Subcutaneous abdominal adipose tissue (tissue), 5 donors: ENCODE measurements at regions not wholly inside any gene's neighbourhood (a gene's known extent, or its start where the extent isn't known, plus 50 kb on each side); places are given as distances from the start of the nearest gene placed in this dataset.

Experiments
- H3K27ac ChIP-seq: one replicate; pipeline ENCODE4 v1.7.0; 2013; ENCODE audit warnings: low read depth, mild to moderate bottlenecking, inconsistent platforms, low read length, moderate library complexity
- H3K27me3 ChIP-seq, 5 donors: one replicate each; pipeline ENCODE4 v1.7.0; 2013; ENCODE audit warnings: low read length in 5 of 5, inconsistent platforms in 1 of 5; ENCODE audit not compliant: control insufficient read depth in 5 of 5, insufficient read depth in 4 of 5
- H3K36me3 ChIP-seq, 5 donors: one replicate each; pipeline ENCODE4 v1.7.0; 2013; ENCODE audit warnings: low read length in 5 of 5; ENCODE audit not compliant: control insufficient read depth in 5 of 5, insufficient read depth in 5 of 5
- H3K4me1 ChIP-seq, 5 donors: one replicate each; pipeline ENCODE4 v1.7.0; 2013; ENCODE audit warnings: low read length in 5 of 5, mild to moderate bottlenecking in 3 of 5, moderate library complexity in 1 of 5; ENCODE audit not compliant: control insufficient read depth in 5 of 5, insufficient read depth in 5 of 5
- H3K4me3 ChIP-seq, 5 donors: one replicate each; pipeline ENCODE4 v1.7.0; 2013; ENCODE audit warnings: low read length in 5 of 5, low read depth in 1 of 5
- H3K9ac ChIP-seq, 5 donors: one replicate each; pipeline ENCODE4 v1.7.0; 2013; ENCODE audit warnings: low read length in 5 of 5, mild to moderate bottlenecking in 4 of 5, moderate library complexity in 3 of 5
- H3K9me3 ChIP-seq, 5 donors: one replicate each; pipeline ENCODE4 v1.7.0; 2013; ENCODE audit warnings: low read length in 5 of 5; ENCODE audit not compliant: control insufficient read depth in 5 of 5
- donor health status: healthy.
- donor health status: healthy.
- donor health status: healthy.
- donor health status: healthy.
- donor health status: healthy.

GRCh38 chr6:168166627-168167026 is 87.6 kb upstream of the FRMD1 start:
- Histone ChIP-seq H3K9ac (no peak overlapping the region), H3K36me3 (no peaks in the 10 kb centered on the region), H3K4me1 (peaks cover 0 to 5% (median 0%) of the 10 kb centered on the region in 5 donors), H3K9me3 (peaks cover 0 to 7% (median 0%) of the 10 kb centered on the region in 5 donors), H3K27me3 (peaks cover 0 to 7% (median 0%) of the 10 kb centered on the region in 5 donors), H3K4me3 (no peak overlapping the region), H3K27ac (no peak overlapping the region)

- H3K9me3 ChIP-seq, result peaks cover 0 to 7% (median 0%) of the 10 kb centered on the region in 5 donors
Measured at GRCh38 chr6:168165891-168166290, 86.9 kb upstream of the FRMD1 start.

GRCh38 chr6:168165373-168165772 is 86.4 kb upstream of the FRMD1 start:
- Histone ChIP-seq H3K4me3 (no peak overlapping the region), H3K9ac (no peak overlapping the region), H3K27ac (no peak overlapping the region), H3K27me3 (peaks cover 0 to 8% (median 0%) of the 10 kb centered on the region in 5 donors), H3K36me3 (no peaks in the 10 kb centered on the region), H3K9me3 (peaks cover 0 to 7% (median 0%) of the 10 kb centered on the region in 5 donors), H3K4me1 (peaks cover 0 to 5% (median 0%) of the 10 kb centered on the region in 5 donors)

More at GRCh38 chr6:168165891-168166290, 86.9 kb upstream of the FRMD1 start:
- H3K4me3 ChIP-seq, result no peak overlapping the region
- H3K27me3 ChIP-seq, result peaks cover 0 to 8% (median 0%) of the 10 kb centered on the region in 5 donors
- no peaks in the 10 kb centered on the region for H3K36me3 ChIP-seq
- no peak overlapping the region for H3K27ac ChIP-seq
- H3K9ac ChIP-seq, result no peak overlapping the region
- H3K4me1 ChIP-seq, result peaks cover 0 to 5% (median 0%) of the 10 kb centered on the region in 5 donors

GRCh38 chr6:168164462-168165061 is 85.5 kb upstream of the FRMD1 start:
- no peak overlapping the region for H3K9ac ChIP-seq

GRCh38 chr6:168163096-168163731 is 84.2 kb upstream of the FRMD1 start:
- no peaks in the 10 kb centered on the region for H3K36me3 ChIP-seq
- no peak overlapping the region for H3K4me3 ChIP-seq
- H3K9me3 ChIP-seq, result peaks cover 0 to 2% (median 0%) of the 10 kb centered on the region in 5 donors
- no peak overlapping the region for H3K27ac ChIP-seq
- H3K9ac ChIP-seq, result no peak overlapping the region
- H3K27me3 ChIP-seq, result peaks cover 0 to 8% (median 5%) of the 10 kb centered on the region in 5 donors
- H3K4me1 ChIP-seq, result peaks cover 0 to 9% (median 5%) of the 10 kb centered on the region in 5 donors

More at GRCh38 chr6:168164462-168165061, 85.5 kb upstream of the FRMD1 start:
- Histone ChIP-seq H3K4me1 (peaks cover 0 to 5% (median 0%) of the 10 kb centered on the region in 5 donors), H3K27ac (no peak overlapping the region), H3K4me3 (no peak overlapping the region), H3K9me3 (peaks cover 0 to 7% (median 0%) of the 10 kb centered on the region in 5 donors), H3K27me3 (peaks cover 0 to 8% (median 0%) of the 10 kb centered on the region in 5 donors), H3K36me3 (no peaks in the 10 kb centered on the region)

- H3K36me3 ChIP-seq, result no peaks in the 10 kb centered on the region
- peaks cover 0 to 14% (median 8%) of the 10 kb centered on the region in 5 donors for H3K4me1 ChIP-seq
- no peak overlapping the region for H3K4me3 ChIP-seq
- H3K9me3 ChIP-seq, result no peaks in the 10 kb centered on the region
- no peak overlapping the region for H3K9ac ChIP-seq
- H3K27me3 ChIP-seq, result peaks cover 0 to 16% (median 10%) of the 10 kb centered on the region in 5 donors
- H3K27ac ChIP-seq, result no peak overlapping the region
Measured at GRCh38 chr6:168162366-168162765, 83.4 kb upstream of the FRMD1 start.

- Histone ChIP-seq H3K36me3 (no peaks in the 10 kb centered on the region), H3K4me3 (no peak overlapping the region), H3K4me1 (peaks cover 0 to 17% (median 8%) of the 10 kb centered on the region in 5 donors), H3K9ac (no peak overlapping the region), H3K9me3 (no peaks in the 10 kb centered on the region), H3K27me3 (peaks cover 0 to 18% (median 17%) of the 10 kb centered on the region in 5 donors), H3K27ac (no peak overlapping the region)
Measured at GRCh38 chr6:168161371-168161750, 82.3 kb upstream of the FRMD1 start.

GRCh38 chr6:168160506-168161370 is 81.7 kb upstream of the FRMD1 start:
- Histone ChIP-seq H3K36me3 (no peaks in the 10 kb centered on the region), H3K27me3 (peaks cover 3 to 23% (median 17%) of the 10 kb centered on the region in 5 donors), H3K4me3 (no peak overlapping the region), H3K9me3 (no peaks in the 10 kb centered on the region), H3K27ac (no peak overlapping the region), H3K4me1 (peaks cover 0 to 20% (median 9%) of the 10 kb centered on the region in 5 donors), H3K9ac (no peak overlapping the region)

GRCh38 chr6:168159506-168159905 is 80.5 kb upstream of the FRMD1 start:
- Histone ChIP-seq H3K27me3 (peaks cover 3 to 23% (median 17%) of the 10 kb centered on the region in 5 donors), H3K4me1 (peaks cover 0 to 22% (median 9%) of the 10 kb centered on the region in 5 donors), H3K4me3 (no peak overlapping the region), H3K27ac (no peak overlapping the region), H3K36me3 (no peaks in the 10 kb centered on the region), H3K9me3 (no peaks in the 10 kb centered on the region), H3K9ac (no peak overlapping the region)
